ENCODE measurements at regions not wholly inside any gene's neighbourhood (a gene's known extent, or its start where the extent isn't known, plus 50 kb on each side); places are given as distances from the start of the nearest gene placed in this dataset.

- no peak for DNase-seq (ENCODE audit: low read depth)
Measured at GRCh38 chr18:39380186-39380725, 1814.7 kb upstream of the CELF4 start.

GRCh38 chr18:39375066-39375465, 1809.5 kb upstream of the CELF4 start:
- peak; percentile 25 for DNase-seq (ENCODE audit: low read depth)

GRCh38 chr18:39371996-39372395, 1806.4 kb upstream of the CELF4 start:
- no peak for DNase-seq (ENCODE audit: low read depth)

GRCh38 chr18:39366656-39367055, 1801.1 kb upstream of the CELF4 start:
- DNase-seq (ENCODE audit: low read depth): no peak

- DNase-seq (ENCODE audit: low read depth): no peak
Measured at GRCh38 chr18:39365836-39366485, 1800.4 kb upstream of the CELF4 start.

GRCh38 chr18:39360072-39360471, 1794.5 kb upstream of the CELF4 start:
- no peak for DNase-seq (ENCODE audit: low read depth)

GRCh38 chr18:39359636-39360035, 1794.0 kb upstream of the CELF4 start:
- DNase-seq (ENCODE audit: low read depth): no peak

- no peak for DNase-seq (ENCODE audit: low read depth)
Measured at GRCh38 chr18:39350945-39351344, 1785.3 kb upstream of the CELF4 start.

- no peak for DNase-seq (ENCODE audit: low read depth)
Measured at GRCh38 chr18:39349801-39350200, 1784.2 kb upstream of the CELF4 start.

GRCh38 chr18:39348757-39349156, 1783.2 kb upstream of the CELF4 start:
- DNase-seq (ENCODE audit: low read depth): no peak

GRCh38 chr18:39347701-39348100, 1782.1 kb upstream of the CELF4 start:
- no peak for DNase-seq (ENCODE audit: low read depth)

GRCh38 chr18:39346916-39347315, 1781.3 kb upstream of the CELF4 start:
- DNase-seq (ENCODE audit: low read depth): no peak

GRCh38 chr18:39345321-39345720, 1779.7 kb upstream of the CELF4 start:
- DNase-seq (ENCODE audit: low read depth): peak; percentile 92

- DNase-seq (ENCODE audit: low read depth): no peak
Measured at GRCh38 chr18:39344487-39344886, 1778.9 kb upstream of the CELF4 start.

GRCh38 chr18:39341129-39341528, 1775.5 kb upstream of the CELF4 start:
- no peak for DNase-seq (ENCODE audit: low read depth)

GRCh38 chr18:39340418-39340817, 1774.8 kb upstream of the CELF4 start:
- no peak for DNase-seq (ENCODE audit: low read depth)

- DNase-seq (ENCODE audit: low read depth): no peak
Measured at GRCh38 chr18:39329496-39330275, 1764.1 kb upstream of the CELF4 start.

- DNase-seq (ENCODE audit: low read depth): no peak
Measured at GRCh38 chr18:39326772-39327171, 1761.2 kb upstream of the CELF4 start.

- no peak for DNase-seq (ENCODE audit: low read depth)
Measured at GRCh38 chr18:39325973-39326372, 1760.4 kb upstream of the CELF4 start.

GRCh38 chr18:39319141-39319540, 1753.5 kb upstream of the CELF4 start:
- no peak for DNase-seq (ENCODE audit: low read depth)

GRCh38 chr18:39318462-39318861, 1752.9 kb upstream of the CELF4 start:
- no peak for DNase-seq (ENCODE audit: low read depth)

- no peak for DNase-seq (ENCODE audit: low read depth)
Measured at GRCh38 chr18:39318008-39318407, 1752.4 kb upstream of the CELF4 start.

- DNase-seq (ENCODE audit: low read depth): no peak
Measured at GRCh38 chr18:39314595-39314994, 1749.0 kb upstream of the CELF4 start.

Measured in EH (cell line).